H1 (cell line): ENCODE measurements at regions not wholly inside any gene's neighbourhood (a gene's known extent, or its start where the extent isn't known, plus 50 kb on each side); places are given as distances from the start of the nearest gene placed in this dataset.

Experiments
- CTCF ChIA-PET: fragments of 300-600 bp; sonication (Branson Sonifier 250); formaldehyde crosslinking; loops from one replicate; lab custom pipeline; 2021; ENCODE audit not compliant: partially characterized antibody; lab: Charles Lee
- POLR2A ChIA-PET: fragments of 300-600 bp; sonication (Branson Sonifier 250); formaldehyde crosslinking; loops from one replicate; lab custom pipeline; 2021; ENCODE audit warnings: inconsistent platforms; ENCODE audit not compliant: partially characterized antibody; lab: Charles Lee
- DNase-seq, 2 experiments: peaks; one replicate each; pipeline versions ENCODE4 v3.0.0 to v3.0.0-alpha.2; 2010 to 2022; ENCODE audit warnings: low spot score in 2 of 2, low read depth in 1 of 2, mixed read lengths in 1 of 2
- FAIRE-seq: peaks from 2 replicates; lab custom pipeline; 2011; peaks lifted over from hg19 to GRCh38; lab: Jason Lieb, UNC
- H2AFZ ChIP-seq: 2 replicates; pipeline ENCODE4 v1.8.1; 2012; ENCODE audit warnings: low read length, inconsistent platforms
- H2AK5ac ChIP-seq: 2 replicates; pipeline ENCODE4 v1.6.1; 2013; ENCODE audit warnings: low read depth, low read length
- H2BK120ac ChIP-seq: replicated peaks from 2 replicates; pipeline ENCODE3; 2013; ENCODE audit warnings: low read depth, low read length, inconsistent platforms
- H2BK12ac ChIP-seq: 2 replicates; pipeline ENCODE4 v1.6.1; 2013; ENCODE audit warnings: low read depth, low read length
- H2BK15ac ChIP-seq: 2 replicates; pipeline ENCODE4 v1.6.1; 2013; ENCODE audit warnings: low read length
- H2BK20ac ChIP-seq: 2 replicates; pipeline ENCODE4 v1.6.1; 2013; ENCODE audit warnings: low read length
- H2BK5ac ChIP-seq: 2 replicates; pipeline ENCODE4 v1.6.1; 2013; ENCODE audit warnings: low read depth, low read length
- H3K14ac ChIP-seq: 2 replicates; pipeline ENCODE4 v1.6.1; 2013; ENCODE audit warnings: inconsistent platforms; ENCODE audit not compliant: insufficient read length
- H3K18ac ChIP-seq: 2 replicates; pipeline ENCODE4 v1.6.1; 2013; ENCODE audit warnings: low read length; ENCODE audit errors: extremely low read depth
- H3K23ac ChIP-seq: 2 replicates; pipeline ENCODE4 v1.6.1; 2013; ENCODE audit warnings: inconsistent platforms; ENCODE audit not compliant: insufficient read length
- H3K23me2 ChIP-seq: 2 replicates; pipeline ENCODE4 v1.6.1; 2013; ENCODE audit warnings: low read depth, low read length
- H3K27ac ChIP-seq: 2 replicates; pipeline ENCODE4 v1.6.1; 2011; ENCODE audit warnings: low read depth, low read length, inconsistent platforms
- H3K27me3 ChIP-seq, 4 experiments: replicated peaks in 1 of 4; 1 replicate in 1 of 4; 2 replicates in 3 of 4; pipeline versions ENCODE4 v1.6.1 to v1.8.1; 2011 to 2013; ENCODE audit warnings: low read length in 3 of 4, mild to moderate bottlenecking in 3 of 4, inconsistent platforms in 2 of 4, mixed read lengths in 2 of 4, moderate library complexity in 1 of 4; ENCODE audit not compliant: control insufficient read depth in 3 of 4, insufficient read depth in 3 of 4; ENCODE audit errors: extremely low read depth in 1 of 4
- H3K36me3 ChIP-seq, 4 experiments: 2 replicates each; pipeline versions ENCODE4 v1.6.1 to v1.8.1; 2011 to 2013; ENCODE audit warnings: mild to moderate bottlenecking in 4 of 4, low read length in 3 of 4, moderate library complexity in 2 of 4, control low read depth in 1 of 4, inconsistent platforms in 1 of 4; ENCODE audit not compliant: insufficient read depth in 4 of 4, control insufficient read depth in 2 of 4
- H3K4ac ChIP-seq: replicated peaks from 2 replicates; pipeline ENCODE3; 2013; ENCODE audit warnings: low read length, low read depth, mixed read lengths, inconsistent platforms; ENCODE audit not compliant: insufficient read length
- H3K4me1 ChIP-seq, 4 experiments: replicated peaks in 1 of 4; 1 replicate in 1 of 4; 2 replicates in 3 of 4; pipeline versions ENCODE4 v1.6.1 to v1.8.1; 2011 to 2013; ENCODE audit warnings: low read length in 3 of 4, inconsistent platforms in 2 of 4, mixed read lengths in 1 of 4; ENCODE audit not compliant: insufficient read depth in 4 of 4, control insufficient read depth in 3 of 4
- H3K4me2 ChIP-seq, 2 experiments: 2 replicates each; pipeline versions ENCODE4 v1.6.1 to v1.8.1; 2011 to 2013; ENCODE audit warnings: low read depth in 2 of 2, low read length in 2 of 2, control low read depth in 1 of 2, inconsistent platforms in 1 of 2, mild to moderate bottlenecking in 1 of 2; ENCODE audit not compliant: insufficient read depth in 1 of 2
- H3K4me3 ChIP-seq, 4 experiments: fragments of 200-600, 300-600 bp in 1 of 4; sonication (generic), shearing (Covaris generic), sonication (Bioruptor Twin) in 1 of 4; 2 replicates each; pipeline versions ENCODE4 v1.5.1 to v1.8.1; 2011 to 2016; ENCODE audit warnings: low read length in 4 of 4, low read depth in 3 of 4, control low read depth in 2 of 4, inconsistent platforms in 2 of 4, mild to moderate bottlenecking in 2 of 4, mixed read lengths in 1 of 4, moderate library complexity in 1 of 4; ENCODE audit not compliant: insufficient read depth in 2 of 4; ENCODE audit errors: extremely low read depth in 1 of 4
- H3K56ac ChIP-seq: replicated peaks from 2 replicates; pipeline ENCODE3; 2013; ENCODE audit warnings: low read depth, mild to moderate bottlenecking, mixed read lengths, low read length, inconsistent platforms; ENCODE audit not compliant: insufficient read length
- H3K79me1 ChIP-seq: 2 replicates; pipeline ENCODE4 v1.6.1; 2013; ENCODE audit warnings: low read depth, low read length, control low read depth
- H3K79me2 ChIP-seq, 2 experiments: 2 replicates each; pipeline versions ENCODE4 v1.6.1 to v1.8.1; 2012 to 2013; ENCODE audit warnings: low read length in 2 of 2, mild to moderate bottlenecking in 2 of 2, inconsistent platforms in 1 of 2; ENCODE audit not compliant: insufficient read depth in 2 of 2, control insufficient read depth in 1 of 2
- H3K9ac ChIP-seq, 4 experiments: replicated peaks in 1 of 4; 1 replicate in 1 of 4; 2 replicates in 3 of 4; pipeline versions ENCODE4 v1.6.1 to v1.8.1; 2011 to 2013; ENCODE audit warnings: low read depth in 3 of 4, low read length in 3 of 4, control low read depth in 2 of 4, mild to moderate bottlenecking in 2 of 4, moderate library complexity in 2 of 4, inconsistent platforms in 1 of 4; ENCODE audit errors: extremely low read depth in 1 of 4
- H3K9me3 ChIP-seq, 2 experiments: 2 replicates each; pipeline versions ENCODE4 v1.6.1 to v1.8.1; 2012 to 2013; ENCODE audit warnings: mild to moderate bottlenecking in 2 of 2, moderate library complexity in 2 of 2, control low read depth in 1 of 2, inconsistent platforms in 1 of 2, low read depth in 1 of 2, low read length in 1 of 2, mixed read lengths in 1 of 2; ENCODE audit not compliant: insufficient read depth in 2 of 2
- H4K20me1 ChIP-seq, 2 experiments: replicated peaks in 1 of 2; 2 replicates each; pipeline versions ENCODE3 to v1.8.1; 2011 to 2013; ENCODE audit warnings: inconsistent platforms in 2 of 2, low read length in 2 of 2, mild to moderate bottlenecking in 1 of 2; ENCODE audit not compliant: insufficient read depth in 2 of 2, control insufficient read depth in 1 of 2
- H4K5ac ChIP-seq: 2 replicates; pipeline ENCODE4 v1.6.1; 2013; ENCODE audit warnings: low read length, low read depth, mixed read lengths, inconsistent platforms; ENCODE audit not compliant: insufficient read length
- H4K8ac ChIP-seq: 2 replicates; pipeline ENCODE4 v1.8.0; 2013; ENCODE audit warnings: mild to moderate bottlenecking, moderate library complexity, low read length, inconsistent platforms; ENCODE audit not compliant: insufficient read depth; ENCODE audit errors: extremely low read depth
- H4K91ac ChIP-seq: replicated peaks from 2 replicates; pipeline ENCODE3; 2013; ENCODE audit warnings: low read length, mixed read lengths, inconsistent platforms; ENCODE audit not compliant: insufficient read length
- CBX5 ChIP-seq: fragments of 300-800, 300-1000 bp; sonication (generic); IDR thresholded peaks from 2 replicates; pipeline ENCODE4 v1.7.1; 2016; ENCODE audit warnings: antibody characterized with exemption, low read length, low read depth
- KDM5A ChIP-seq: fragments of 200-600 bp; IDR thresholded peaks from 2 replicates; pipeline ENCODE4 v1.7.1; 2012; ENCODE audit warnings: mild to moderate bottlenecking, low read length, inconsistent platforms, mixed read lengths
- MAFK ChIP-seq: IDR thresholded peaks from 2 replicates; pipeline ENCODE4 v1.6.1; 2012; ENCODE audit warnings: low read depth, mild to moderate bottlenecking, improper control_type of control experiment, low read length
- SP4 ChIP-seq: IDR thresholded peaks from 2 replicates; pipeline ENCODE4 v1.6.1; 2012; ENCODE audit warnings: low read length, inconsistent platforms
- WGBS, 2 experiments: shearing (Covaris generic) in 1 of 2; methylation state at CpG; one replicate each; pipeline versions ENCODE4 v1.1.6 to v1.1.7; 2013 to 2015; ENCODE audit warnings: low lambda C conversion rate in 2 of 2, mixed read lengths in 2 of 2, inconsistent platforms in 1 of 2, low coverage in 1 of 2, missing lambda C conversion rate in 1 of 2; ENCODE audit not compliant: insufficient replicate concordance in 2 of 2, insufficient coverage in 1 of 2, insufficient read length in 1 of 2; ENCODE audit errors: extremely low coverage in 1 of 2, missing lambda C conversion rate in 1 of 2; 5-methylcytosine and 5-hydroxymethylcytosine counted together
- TF ChIP-seq, protein P1 (sequence below): IDR thresholded peaks from 2 replicates; pipeline ENCODE4 v1.6.1; 2012; ENCODE audit warnings: inconsistent platforms

DNA sequence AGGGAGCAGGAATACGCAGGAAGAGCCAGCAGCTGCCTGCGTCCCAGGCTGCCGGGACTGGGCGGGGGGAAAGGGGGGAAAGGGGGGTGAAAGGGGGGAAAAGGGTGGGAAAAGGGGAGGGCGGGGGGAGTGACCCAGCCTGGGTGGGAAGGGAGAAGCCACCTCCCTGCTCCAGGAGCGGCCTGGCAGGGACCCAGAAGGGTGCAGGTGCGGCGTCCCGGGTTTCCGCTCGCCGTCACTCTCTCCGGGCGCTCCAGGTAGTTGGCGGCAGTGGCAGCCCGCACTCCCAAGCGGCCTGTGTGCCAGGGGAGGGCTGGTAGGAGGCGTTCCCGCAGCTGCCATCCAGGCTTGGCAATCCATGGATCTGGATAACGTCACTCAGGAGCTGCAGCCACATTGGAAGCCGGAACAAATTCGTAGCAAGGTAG is 141.0 kb upstream of the NGF start:
- H3K4me2 ChIP-seq = no peak overlapping the region
- H2BK15ac ChIP-seq = no peak overlapping the region
- H2AFZ ChIP-seq = no peak overlapping the region
- H2BK20ac ChIP-seq = no peak overlapping the region
- no peak overlapping the region for H3K23ac ChIP-seq
- FAIRE-seq (no peak), DNase-seq (no peak)
- POLR2A ChIA-PET = no interaction called here
- H3K79me1 ChIP-seq = no peaks in the 10 kb centered on the region
- H2BK12ac ChIP-seq = no peak overlapping the region
- H4K20me1 ChIP-seq = no peaks in the 10 kb centered on the region
- H4K5ac ChIP-seq = no peak overlapping the region
- H3K27me3 ChIP-seq = no peaks in the 10 kb centered on the region
- CTCF ChIA-PET = interaction anchor here (0.6 to 3.6 kb wide), 3 partner anchors 10 to 205 kb away, joined by 3 to 15 read pairs (median 15); no protein-coding TSS in a partner anchor
- H3K4me1 ChIP-seq = no peaks in the 10 kb centered on the region; a peak in 1 of 7 replicates
- no peaks in the 10 kb centered on the region for H3K9me3 ChIP-seq
- no peak overlapping the region for H2AK5ac ChIP-seq
- no peaks in the 10 kb centered on the region for H3K23me2 ChIP-seq
- no peak overlapping the region for H3K9ac ChIP-seq
- H2BK5ac ChIP-seq = no peak overlapping the region
- H3K4me3 ChIP-seq = no peak overlapping the region
- H3K14ac ChIP-seq = no peak overlapping the region
- WGBS, 2 experiments = 75% methylated on average over 4 of the region's 22 CpGs; no CpG with 5 or more reads in 1 of the 2 experiments
- no peaks in the 10 kb centered on the region for H3K79me2 ChIP-seq
- H3K4ac ChIP-seq = no peak overlapping the region
- H3K27ac ChIP-seq = no peak overlapping the region
- H3K18ac ChIP-seq = no peak overlapping the region
- no peak overlapping the region for H3K56ac ChIP-seq
- no peaks in the 10 kb centered on the region for H3K36me3 ChIP-seq
- H4K8ac ChIP-seq = peak overlapping the region; percentile 14; the same call in 1 of the 2 replicates
- H2BK120ac ChIP-seq = no peak overlapping the region
- H4K91ac ChIP-seq = no peak overlapping the region
- TF ChIP-seq CBX5 = no peak
- no peak for TF ChIP-seq SP4
- TF ChIP-seq MAFK = no peak
- TF ChIP-seq, protein P1, sequence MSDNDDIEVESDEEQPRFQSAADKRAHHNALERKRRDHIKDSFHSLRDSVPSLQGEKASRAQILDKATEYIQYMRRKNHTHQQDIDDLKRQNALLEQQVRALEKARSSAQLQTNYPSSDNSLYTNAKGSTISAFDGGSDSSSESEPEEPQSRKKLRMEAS = no peak
- TF ChIP-seq KDM5A = no peak
